ENCODE measurements at regions not wholly inside any gene's neighbourhood (a gene's known extent, or its start where the extent isn't known, plus 50 kb on each side); places are given as distances from the start of the nearest gene placed in this dataset.

DNA sequence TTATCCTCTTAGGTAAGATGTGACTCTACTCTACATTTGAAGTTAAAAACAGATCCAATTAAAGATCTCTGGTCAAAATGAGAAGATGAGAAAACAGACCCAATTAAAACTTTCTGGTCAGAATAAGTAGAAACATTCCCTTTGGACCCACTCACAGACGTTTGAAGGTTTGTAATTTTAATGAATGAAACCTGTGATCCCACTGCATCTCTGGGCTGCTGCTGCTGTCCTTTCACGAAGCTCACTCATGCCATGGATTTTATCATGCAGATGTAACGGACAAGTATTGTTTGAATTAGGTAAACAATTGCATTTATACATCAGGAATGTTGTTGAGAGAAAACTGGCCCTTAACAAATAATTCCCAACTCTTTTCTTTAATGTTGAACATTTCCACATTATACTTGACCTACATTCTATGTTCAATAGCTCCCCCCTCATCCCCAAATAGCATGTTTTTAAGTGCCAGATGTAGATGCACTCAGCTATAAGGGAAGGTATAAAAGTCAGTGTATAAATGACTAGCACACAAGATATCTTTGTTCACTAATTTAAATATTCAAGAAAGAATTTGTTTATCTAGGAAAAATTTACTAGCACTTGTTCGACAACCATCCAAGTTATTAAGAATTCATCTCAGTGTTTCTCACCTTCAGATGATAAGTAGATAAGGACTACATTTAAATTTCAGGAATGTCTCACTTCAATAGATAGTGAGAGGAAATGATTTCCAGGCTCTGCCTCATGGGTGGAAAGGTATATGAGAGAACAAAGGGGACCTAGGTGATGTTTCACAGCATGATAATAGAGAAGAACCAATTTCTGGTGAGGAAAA is 202.3 kb upstream of the LMNTD1 start:
- H3K9me3 Mint-ChIP-seq: no peaks in the 10 kb centered on the region
- no peaks in the 10 kb centered on the region for H3K36me3 Mint-ChIP-seq (ENCODE audit: insufficient read depth in 2 of 2)
- H3K4me1 Mint-ChIP-seq (ENCODE audit: low read depth): no peaks in the 10 kb centered on the region
- H3K27ac Mint-ChIP-seq: no peak overlapping the region
- no peaks in the 10 kb centered on the region for H3K27me3 Mint-ChIP-seq (ENCODE audit: low read depth)
- DNase-seq: no peak
- no peak for ATAC-seq (replicated peaks in 1 of 2)
- no peak overlapping the region for H3K4me3 Mint-ChIP-seq

DNA sequence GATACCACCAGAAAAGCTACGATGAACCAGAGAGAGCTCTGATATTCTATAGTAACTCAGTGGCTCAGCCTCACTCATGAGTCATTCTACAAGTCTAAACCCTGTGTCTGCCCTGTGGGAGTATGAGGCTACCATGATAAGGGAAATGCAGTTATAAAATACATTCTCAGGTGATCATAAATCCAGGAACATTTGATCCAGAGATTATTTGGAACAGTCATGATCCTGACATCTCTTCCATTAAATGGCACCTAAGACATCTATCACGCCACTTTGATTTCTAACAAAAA is 202.6 kb upstream of the RASSF8 start:
- Mint-ChIP-seq H3K4me1 (ENCODE audit: low read depth) (no peaks in the 10 kb centered on the region), H3K27me3 (ENCODE audit: low read depth) (no peaks in the 10 kb centered on the region), H3K36me3 (ENCODE audit: insufficient read depth in 2 of 2) (no peaks in the 10 kb centered on the region), H3K9me3 (no peaks in the 10 kb centered on the region), H3K27ac (no peak overlapping the region), H3K4me3 (no peak overlapping the region)
- no peak for DNase-seq
- no peak for ATAC-seq (replicated peaks in 1 of 2)

DNA sequence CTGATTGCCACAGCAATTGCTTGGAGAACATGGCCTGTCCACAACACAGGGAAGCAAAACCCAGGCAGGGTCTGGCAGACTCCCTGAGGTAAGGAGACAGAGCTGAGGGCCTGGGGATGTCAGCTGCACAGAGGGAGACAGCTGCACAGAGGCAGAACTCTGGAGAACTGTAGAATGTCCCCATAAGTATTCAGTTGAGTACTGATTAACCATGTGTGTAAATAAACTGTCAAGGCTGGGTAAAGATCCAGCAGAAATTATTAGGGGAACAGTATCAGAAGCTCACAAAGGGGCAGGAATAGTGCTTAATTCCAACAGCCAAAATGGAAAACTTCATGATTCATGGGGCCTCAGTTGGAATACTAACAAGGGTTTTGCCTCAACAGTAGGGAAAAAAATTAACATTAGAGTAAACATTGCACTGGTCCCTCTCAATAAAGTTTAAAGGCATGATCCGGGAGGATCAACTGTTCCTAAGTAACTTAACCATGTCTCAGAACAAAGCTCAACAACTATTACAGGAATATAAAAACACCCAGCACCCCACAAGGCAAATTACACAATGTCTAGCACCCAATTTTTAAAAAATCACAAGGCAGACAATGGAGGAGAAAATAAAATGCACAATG is 201.3 kb upstream of the RASSF8 start:
- H3K9me3 Mint-ChIP-seq: no peaks in the 10 kb centered on the region
- no peak overlapping the region for H3K27ac Mint-ChIP-seq
- no peaks in the 10 kb centered on the region for H3K36me3 Mint-ChIP-seq (ENCODE audit: insufficient read depth in 2 of 2)
- no peak for DNase-seq
- no peaks in the 10 kb centered on the region for H3K27me3 Mint-ChIP-seq (ENCODE audit: low read depth)
- ATAC-seq (replicated peaks in 1 of 2): no peak
- H3K4me3 Mint-ChIP-seq: no peak overlapping the region
- no peaks in the 10 kb centered on the region for H3K4me1 Mint-ChIP-seq (ENCODE audit: low read depth)

DNA sequence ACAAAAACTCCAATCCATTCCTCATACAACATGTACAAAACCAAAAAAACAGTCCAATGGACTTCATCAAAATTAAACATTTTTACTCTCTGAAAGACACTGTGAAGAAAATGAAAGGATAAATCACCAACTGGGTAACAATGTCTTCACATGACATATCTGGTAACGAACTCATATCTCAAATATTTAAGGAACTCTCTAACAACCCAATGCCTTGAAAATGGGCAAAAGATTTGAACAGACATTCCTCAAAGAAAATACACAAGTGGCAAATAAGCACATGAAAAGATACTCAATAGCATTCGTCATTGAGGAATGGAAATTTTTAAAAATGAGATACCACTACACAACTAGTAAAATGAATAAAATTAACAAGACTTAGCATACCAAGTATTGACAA is 198.7 kb upstream of the RASSF8 start:
- Mint-ChIP-seq H3K27ac (no peak overlapping the region), H3K36me3 (ENCODE audit: insufficient read depth in 2 of 2) (no peaks in the 10 kb centered on the region), H3K4me3 (no peak overlapping the region), H3K27me3 (ENCODE audit: low read depth) (no peaks in the 10 kb centered on the region), H3K4me1 (ENCODE audit: low read depth) (no peaks in the 10 kb centered on the region), H3K9me3 (peaks cover 0 to 2% of the 10 kb centered on the region in 2 donors)
- ATAC-seq (replicated peaks in 1 of 2) (no peak), DNase-seq (no peak)

DNA sequence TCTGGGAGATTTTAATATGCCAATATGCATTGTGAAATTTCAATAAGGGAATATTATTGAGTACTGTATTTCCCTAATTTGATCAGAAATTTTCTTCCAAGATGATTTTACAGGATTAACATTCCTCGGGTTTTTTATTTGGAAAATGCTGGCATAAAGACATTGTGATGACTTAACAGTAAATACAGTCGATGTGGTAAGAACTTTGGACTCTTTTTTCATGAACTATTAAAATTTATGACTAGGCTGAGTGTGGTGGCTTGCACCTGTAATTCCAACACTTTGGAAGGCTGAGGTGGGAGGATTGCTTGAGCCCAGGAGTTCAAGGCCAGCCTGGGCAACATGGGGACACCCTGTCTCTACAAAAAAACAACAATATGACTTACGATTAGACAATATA is 197.1 kb upstream of the RASSF8 start:
- no peak overlapping the region for H3K27ac Mint-ChIP-seq
- no peaks in the 10 kb centered on the region for H3K4me1 Mint-ChIP-seq (ENCODE audit: low read depth)
- H3K36me3 Mint-ChIP-seq (ENCODE audit: insufficient read depth in 2 of 2): no peaks in the 10 kb centered on the region
- no peaks in the 10 kb centered on the region for H3K27me3 Mint-ChIP-seq (ENCODE audit: low read depth)
- DNase-seq (no peak), ATAC-seq (replicated peaks in 1 of 2) (no peak)
- H3K9me3 Mint-ChIP-seq: peaks cover 0 to 2% of the 10 kb centered on the region in 2 donors
- no peak overlapping the region for H3K4me3 Mint-ChIP-seq

DNA sequence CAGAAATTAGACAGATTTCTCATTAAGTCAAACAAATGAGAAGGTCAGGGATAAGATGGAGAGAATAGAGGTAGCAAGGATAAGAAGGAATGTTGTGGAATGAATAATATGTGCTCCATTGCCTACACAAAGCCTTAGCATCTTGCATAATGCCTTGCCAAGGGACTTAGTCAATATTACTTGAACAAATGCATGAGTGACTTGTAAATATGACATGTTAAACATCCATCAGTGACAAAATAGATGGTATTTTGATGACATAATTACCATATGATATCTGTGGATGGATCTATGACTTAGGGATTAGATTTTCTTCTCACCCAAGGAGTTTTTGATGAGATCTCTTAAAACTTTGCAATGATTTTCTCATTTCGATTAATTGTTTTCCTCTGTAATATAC is 194.1 kb upstream of the RASSF8 start:
- no peaks in the 10 kb centered on the region for H3K36me3 Mint-ChIP-seq (ENCODE audit: insufficient read depth in 2 of 2)

DNA sequence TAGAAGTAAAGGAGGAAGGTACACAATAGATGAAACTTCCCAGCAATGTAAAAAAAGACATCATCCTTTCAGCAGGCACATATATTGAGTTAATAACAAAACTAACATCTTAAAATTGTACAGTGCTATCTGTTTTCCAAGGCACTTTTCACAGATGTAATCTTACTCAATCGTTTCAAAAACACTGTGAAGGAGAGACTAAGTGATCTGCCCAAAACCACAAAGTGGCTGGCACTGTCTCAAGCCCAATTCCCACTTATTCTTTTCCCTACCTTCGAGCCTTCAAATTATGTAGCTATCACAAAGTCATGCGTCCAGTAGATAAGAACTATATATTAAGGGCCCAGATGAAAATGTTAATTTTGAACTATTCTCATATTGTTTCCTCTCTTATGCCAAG is 193.6 kb upstream of the RASSF8 start:
- no peak overlapping the region for H3K27ac Mint-ChIP-seq
- no peaks in the 10 kb centered on the region for H3K36me3 Mint-ChIP-seq (ENCODE audit: insufficient read depth in 2 of 2)
- no peak for DNase-seq
- H3K9me3 Mint-ChIP-seq: peaks cover 0 to 2% of the 10 kb centered on the region in 2 donors
- H3K4me1 Mint-ChIP-seq (ENCODE audit: low read depth): no peaks in the 10 kb centered on the region
- H3K27me3 Mint-ChIP-seq (ENCODE audit: low read depth): no peaks in the 10 kb centered on the region
- no peak for ATAC-seq (replicated peaks in 1 of 2)
- H3K4me3 Mint-ChIP-seq: no peak overlapping the region

More for the DNA sequence above, 194.1 kb upstream of the RASSF8 start:
- no peaks in the 10 kb centered on the region for H3K4me1 Mint-ChIP-seq (ENCODE audit: low read depth)
- H3K9me3 Mint-ChIP-seq: peaks cover 0 to 2% of the 10 kb centered on the region in 2 donors
- no peak overlapping the region for H3K4me3 Mint-ChIP-seq
- H3K27me3 Mint-ChIP-seq (ENCODE audit: low read depth): no peaks in the 10 kb centered on the region
- DNase-seq (no peak), ATAC-seq (replicated peaks in 1 of 2) (no peak)
- no peak overlapping the region for H3K27ac Mint-ChIP-seq

DNA sequence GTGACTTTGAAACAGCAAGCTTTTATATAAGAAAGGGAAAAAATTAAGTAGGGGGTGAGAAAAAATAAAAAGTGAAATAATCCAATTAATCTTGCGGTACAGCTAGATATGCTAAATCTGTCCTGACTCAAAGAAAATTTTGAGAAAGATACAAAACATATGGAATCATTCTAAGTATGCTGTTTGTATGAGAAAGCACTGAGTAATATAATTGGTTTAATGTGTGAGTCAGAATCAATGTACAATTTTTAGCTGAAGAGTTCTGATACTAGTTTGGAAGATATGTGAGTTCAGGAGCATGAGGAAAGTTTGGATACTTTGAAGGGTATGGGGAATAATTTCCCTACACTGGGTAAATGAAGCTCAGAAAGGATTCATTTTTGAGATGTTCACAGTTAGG is 190.9 kb upstream of the RASSF8 start:
- H3K27ac Mint-ChIP-seq: no peak overlapping the region
- H3K9me3 Mint-ChIP-seq: no peaks in the 10 kb centered on the region
- no peak for DNase-seq
- no peaks in the 10 kb centered on the region for H3K4me1 Mint-ChIP-seq (ENCODE audit: low read depth)
- H3K36me3 Mint-ChIP-seq (ENCODE audit: insufficient read depth in 2 of 2): no peaks in the 10 kb centered on the region
- H3K27me3 Mint-ChIP-seq (ENCODE audit: low read depth): no peaks in the 10 kb centered on the region
- no peak for ATAC-seq (replicated peaks in 1 of 2)
- H3K4me3 Mint-ChIP-seq: no peak overlapping the region

DNA sequence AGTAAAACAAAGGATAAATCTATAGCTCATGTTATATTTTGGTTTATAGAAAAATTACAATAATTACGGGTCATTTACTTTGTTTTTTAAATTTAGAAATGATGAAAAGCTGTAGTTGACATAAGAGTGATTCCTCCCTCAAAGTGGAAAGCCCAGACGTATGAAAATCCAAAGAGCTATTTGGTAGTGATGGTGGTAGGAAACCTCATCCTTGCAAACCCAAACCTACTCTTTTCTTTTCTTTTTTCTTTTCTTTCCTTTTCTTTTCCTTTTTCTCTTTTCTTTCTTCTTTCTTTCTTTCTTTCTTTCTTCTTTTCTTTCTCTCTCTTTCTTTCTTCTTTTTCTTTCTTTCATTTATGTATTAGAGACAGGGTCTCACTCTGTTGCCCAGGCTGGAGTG is 190.3 kb upstream of the RASSF8 start:
- Mint-ChIP-seq H3K4me1 (ENCODE audit: low read depth) (no peaks in the 10 kb centered on the region), H3K27me3 (ENCODE audit: low read depth) (no peaks in the 10 kb centered on the region)
- no peak for DNase-seq

DNA sequence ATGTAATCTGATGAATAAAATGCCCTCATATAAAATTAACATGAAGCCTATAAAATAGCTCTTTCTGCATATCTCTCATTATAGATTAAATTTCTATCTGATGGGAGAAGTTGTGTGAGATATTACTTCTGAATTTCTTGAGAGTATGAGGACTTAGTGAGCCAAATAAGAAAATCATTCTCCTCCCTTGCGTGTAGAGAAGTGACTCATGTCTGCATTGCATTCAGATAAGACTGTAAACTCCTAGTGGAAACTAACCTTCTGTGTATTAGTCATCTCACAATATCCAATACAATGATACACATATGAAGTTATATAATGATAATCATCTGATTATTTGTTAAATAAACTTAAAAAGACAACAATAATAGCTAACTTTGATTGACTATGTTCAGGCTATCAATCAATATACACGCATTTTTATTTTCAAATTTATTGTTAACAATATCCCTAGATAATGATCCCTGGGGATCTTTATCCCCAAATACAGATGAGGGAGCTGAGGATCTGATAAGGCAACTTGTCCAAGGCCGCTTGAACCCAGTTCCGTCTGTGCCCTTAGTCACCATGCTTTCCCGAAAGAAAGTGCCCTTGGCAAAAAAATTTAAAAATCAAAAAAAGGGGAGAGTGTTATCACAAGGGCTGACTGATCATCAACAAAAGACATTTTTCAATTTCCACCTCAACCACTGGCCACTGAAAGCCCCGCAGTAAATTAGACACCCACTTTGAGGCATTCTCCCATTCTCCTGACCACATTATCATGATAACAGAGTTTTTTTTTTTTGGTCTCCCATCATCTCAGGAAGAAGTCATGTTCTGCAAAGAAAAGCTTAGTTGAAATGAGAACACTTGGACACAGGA is 189.2 kb upstream of the RASSF8 start:
- no peaks in the 10 kb centered on the region for H3K27me3 Mint-ChIP-seq (ENCODE audit: low read depth)
- no peak overlapping the region for H3K4me3 Mint-ChIP-seq
- H3K9me3 Mint-ChIP-seq: no peaks in the 10 kb centered on the region
- no peak for ATAC-seq (replicated peaks in 1 of 2)
- H3K27ac Mint-ChIP-seq: no peak overlapping the region
- no peaks in the 10 kb centered on the region for H3K36me3 Mint-ChIP-seq (ENCODE audit: insufficient read depth in 2 of 2)
- DNase-seq: no peak
- H3K4me1 Mint-ChIP-seq (ENCODE audit: low read depth): no peaks in the 10 kb centered on the region

More for the DNA sequence above, 190.3 kb upstream of the RASSF8 start:
- no peak for ATAC-seq (replicated peaks in 1 of 2)
- H3K27ac Mint-ChIP-seq: no peak overlapping the region
- no peak overlapping the region for H3K4me3 Mint-ChIP-seq
- H3K9me3 Mint-ChIP-seq: no peaks in the 10 kb centered on the region
- no peaks in the 10 kb centered on the region for H3K36me3 Mint-ChIP-seq (ENCODE audit: insufficient read depth in 2 of 2)

DNA sequence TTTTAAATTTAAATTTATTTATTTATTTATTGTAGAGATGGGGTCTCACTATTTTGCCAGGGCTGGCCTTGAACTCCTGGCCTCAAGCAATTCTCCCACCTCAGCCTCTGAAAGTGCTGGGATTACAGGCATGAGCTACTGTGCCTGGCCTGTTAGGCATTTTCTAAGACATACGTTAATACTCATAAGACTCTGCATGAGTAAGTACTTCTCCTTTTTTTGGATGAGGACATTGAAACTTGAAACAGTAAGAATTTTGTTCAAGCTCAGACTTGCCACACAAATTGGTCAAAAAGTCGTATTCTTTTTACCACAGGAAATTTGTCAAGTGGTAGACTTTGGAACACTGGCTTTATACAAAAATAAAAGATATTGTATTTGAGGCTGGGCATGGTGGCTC is 187.4 kb upstream of the RASSF8 start:
- H3K4me3 Mint-ChIP-seq: no peak overlapping the region
- no peaks in the 10 kb centered on the region for H3K27me3 Mint-ChIP-seq (ENCODE audit: low read depth)
- no peaks in the 10 kb centered on the region for H3K36me3 Mint-ChIP-seq (ENCODE audit: insufficient read depth in 2 of 2)
- no peak for ATAC-seq (replicated peaks in 1 of 2)
- no peak overlapping the region for H3K27ac Mint-ChIP-seq
- DNase-seq: no peak
- H3K9me3 Mint-ChIP-seq: no peaks in the 10 kb centered on the region
- no peaks in the 10 kb centered on the region for H3K4me1 Mint-ChIP-seq (ENCODE audit: low read depth)

DNA sequence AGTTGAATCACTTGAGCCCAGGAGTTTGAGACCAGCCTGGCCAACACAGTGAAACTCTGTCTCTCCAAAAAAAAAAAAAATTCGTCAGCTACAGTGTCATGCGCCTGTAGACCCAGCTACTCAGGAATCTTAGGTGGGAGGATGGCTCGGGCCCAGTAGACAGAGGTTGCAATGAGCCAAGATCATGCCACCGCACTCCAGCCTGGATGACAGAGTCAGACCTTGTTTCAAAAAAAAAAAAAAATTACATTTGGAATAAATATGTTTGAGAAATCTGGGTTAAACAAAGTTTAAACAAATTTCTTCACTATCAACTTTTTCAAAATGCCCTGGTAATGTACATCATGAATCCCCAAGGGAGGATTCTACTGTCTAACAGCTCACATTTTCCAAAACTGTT is 187.0 kb upstream of the RASSF8 start:
- Mint-ChIP-seq H3K4me1 (ENCODE audit: low read depth) (no peaks in the 10 kb centered on the region), H3K27me3 (ENCODE audit: low read depth) (no peaks in the 10 kb centered on the region), H3K36me3 (ENCODE audit: insufficient read depth in 2 of 2) (no peaks in the 10 kb centered on the region), H3K27ac (no peak overlapping the region), H3K9me3 (no peaks in the 10 kb centered on the region), H3K4me3 (no peak overlapping the region)
- ATAC-seq (replicated peaks in 1 of 2): no peak
- no peak for DNase-seq

DNA sequence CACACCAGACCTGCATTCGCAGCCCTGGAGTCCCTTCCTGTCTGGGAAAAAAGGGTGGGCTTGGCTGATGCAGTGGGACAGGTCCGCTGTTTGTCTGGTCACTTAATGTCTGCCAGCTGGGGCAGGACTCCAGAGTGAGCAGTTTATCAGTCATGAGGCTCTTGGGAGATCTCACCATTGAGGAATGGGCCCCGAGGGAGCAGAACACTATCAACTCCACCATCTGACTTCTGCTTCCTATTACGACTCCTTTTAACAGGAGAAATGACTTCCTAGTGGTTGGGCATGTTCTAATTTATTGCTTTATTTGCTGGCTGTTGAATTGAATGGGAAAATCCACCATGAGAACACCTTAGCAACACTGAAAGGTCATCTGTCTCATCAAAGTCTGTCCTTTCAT is 182.5 kb upstream of the RASSF8 start:
- Mint-ChIP-seq H3K9me3 (no peaks in the 10 kb centered on the region), H3K36me3 (ENCODE audit: insufficient read depth in 2 of 2) (no peaks in the 10 kb centered on the region), H3K27me3 (ENCODE audit: low read depth) (no peaks in the 10 kb centered on the region), H3K27ac (no peak overlapping the region), H3K4me3 (no peak overlapping the region), H3K4me1 (ENCODE audit: low read depth) (no peaks in the 10 kb centered on the region)
- no peak for DNase-seq
- no peak for ATAC-seq (replicated peaks in 1 of 2)

Measured in activated T-cell treated with anti-CD3 and anti-CD28 coated beads, Interleukin-2, amount 50 U/mL, for 72 hours (primary cell).